Stomach (tissue), 4 donors: ENCODE measurements at regions not wholly inside any gene's neighbourhood (a gene's known extent, or its start where the extent isn't known, plus 50 kb on each side); places are given as distances from the start of the nearest gene placed in this dataset.

ENCODE experiments used
- CTCF ChIP-seq, 7 experiments: fragments of 450-650 bp in 4 of 7; fragments of 200-600 bp in 3 of 7; sonication (generic) in 3 of 7; IDR thresholded peaks; one replicate each; pipeline ENCODE4 v1.5.1; 2016 to 2019; ENCODE audit warnings: antibody characterized with exemption in 7 of 7, control low read depth in 2 of 7, mild to moderate bottlenecking in 1 of 7
- POLR2A ChIP-seq, 4 donors: fragments of 450-650 bp; IDR thresholded peaks; one replicate each; pipeline ENCODE4 v1.6.1; 2016; ENCODE audit warnings: antibody characterized with exemption in 4 of 4, control low read depth in 2 of 4, mild to moderate bottlenecking in 1 of 4, moderate library complexity in 1 of 4
- POLR2AphosphoS5 ChIP-seq, 3 donors: sonication (generic); formaldehyde crosslinking; IDR thresholded peaks; one replicate each; pipeline ENCODE4 v1.6.1; 2016; ENCODE audit warnings: antibody characterized with exemption in 3 of 3

DNA sequence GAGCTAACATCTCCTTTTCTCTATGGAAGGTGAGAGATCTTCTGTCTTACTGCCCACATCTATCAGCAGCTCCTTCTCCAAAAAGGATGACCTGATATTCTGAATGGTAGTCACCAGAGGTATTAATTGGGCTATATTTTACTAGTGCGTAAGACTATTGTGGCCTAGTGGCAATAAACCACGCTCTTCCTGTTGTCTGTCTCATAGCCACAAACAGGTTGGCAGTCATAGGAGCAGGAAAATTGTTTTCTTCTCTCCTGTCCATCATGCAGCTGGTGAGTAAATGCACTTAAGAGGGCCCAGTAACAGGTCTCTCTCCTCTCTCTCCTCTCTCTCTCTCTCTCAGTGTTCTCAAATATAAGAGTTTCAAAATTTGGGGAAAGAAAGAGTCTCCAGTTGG, 856.8 kb upstream of the ACVR2A start:
- TF ChIP-seq POLR2AphosphoS5 (IDR thresholded peaks at IDR 0.05) (no peak), POLR2A (IDR thresholded peaks at IDR 0.05) (no peak), CTCF (IDR thresholded peaks at IDR 0.05) (no peak)
